ENCODE measurements at regions not wholly inside any gene's neighbourhood (a gene's known extent, or its start where the extent isn't known, plus 50 kb on each side); places are given as distances from the start of the nearest gene placed in this dataset.

GRCh38 chr4:112840061-112840460 is 203.1 kb downstream of the LARP7 start:
- no peaks in the 10 kb centered on the region for H3K36me3 ChIP-seq (ENCODE audit: insufficient read depth, low read length)
- TF ChIP-seq CTCF (conservative IDR thresholded peaks at IDR 0.05; ENCODE audit: low read length) (no peak), EZH2phosphoT487 (IDR thresholded peaks at IDR 0.05; ENCODE audit: borderline replicate concordance) (no peak)
- H3K4me3 ChIP-seq (ENCODE audit: low read length, poor library complexity, severe bottlenecking): no peak overlapping the region
- H3K79me2 ChIP-seq (ENCODE audit: insufficient read depth, low read length): no peaks in the 10 kb centered on the region
- H3F3A ChIP-seq (ENCODE audit: low read depth): no peaks in the 10 kb centered on the region
- H3K9me3 ChIP-seq (ENCODE audit: insufficient read depth, low read depth, low read length): no peaks in the 10 kb centered on the region
- H3K4me1 ChIP-seq (ENCODE audit: insufficient read depth, low read length, poor library complexity, severe bottlenecking): no peaks in the 10 kb centered on the region
- H3K27me3 ChIP-seq (ENCODE audit: insufficient read depth, low read length, poor library complexity, severe bottlenecking): no peaks in the 10 kb centered on the region
- no peaks in the 10 kb centered on the region for H3K9me2 ChIP-seq (replicated peaks; ENCODE audit: low read depth, low read length)
- H3K4me2 ChIP-seq (ENCODE audit: low read depth, low read length, poor library complexity, severe bottlenecking): no peak overlapping the region
- no peak overlapping the region for H3K9ac ChIP-seq (ENCODE audit: low read depth, low read length, poor library complexity, severe bottlenecking)
- H4K20me1 ChIP-seq (ENCODE audit: insufficient read depth, low read length, poor library complexity, severe bottlenecking): no peaks in the 10 kb centered on the region
- no peak overlapping the region for H2AFZ ChIP-seq (ENCODE audit: low read length)

- Histone ChIP-seq H3K4me3 (ENCODE audit: low read length, poor library complexity, severe bottlenecking) (no peak overlapping the region), H3K27me3 (ENCODE audit: insufficient read depth, low read length, poor library complexity, severe bottlenecking) (no peaks in the 10 kb centered on the region), H3K36me3 (ENCODE audit: insufficient read depth, low read length) (no peaks in the 10 kb centered on the region), H3K4me2 (ENCODE audit: low read depth, low read length, poor library complexity, severe bottlenecking) (no peak overlapping the region), H3K9me3 (ENCODE audit: insufficient read depth, low read depth, low read length) (no peaks in the 10 kb centered on the region), H3K9ac (ENCODE audit: low read depth, low read length, poor library complexity, severe bottlenecking) (no peak overlapping the region), H4K20me1 (ENCODE audit: insufficient read depth, low read length, poor library complexity, severe bottlenecking) (no peaks in the 10 kb centered on the region), H3K9me2 (replicated peaks; ENCODE audit: low read depth, low read length) (no peaks in the 10 kb centered on the region), H3F3A (ENCODE audit: low read depth) (no peaks in the 10 kb centered on the region), H3K79me2 (ENCODE audit: insufficient read depth, low read length) (no peaks in the 10 kb centered on the region), H2AFZ (ENCODE audit: low read length) (no peak overlapping the region), H3K4me1 (ENCODE audit: insufficient read depth, low read length, poor library complexity, severe bottlenecking) (no peaks in the 10 kb centered on the region)
- no peak for TF ChIP-seq EZH2phosphoT487 (IDR thresholded peaks at IDR 0.05; ENCODE audit: borderline replicate concordance)
- TF ChIP-seq CTCF (conservative IDR thresholded peaks at IDR 0.05; ENCODE audit: low read length): no peak
Measured at GRCh38 chr4:112840619-112841018, 203.7 kb downstream of the LARP7 start.

GRCh38 chr4:112842513-112842912 is 205.6 kb downstream of the LARP7 start:
- Histone ChIP-seq H3K9me3 (ENCODE audit: insufficient read depth, low read depth, low read length) (no peaks in the 10 kb centered on the region), H3K4me2 (ENCODE audit: low read depth, low read length, poor library complexity, severe bottlenecking) (no peak overlapping the region), H3K4me1 (ENCODE audit: insufficient read depth, low read length, poor library complexity, severe bottlenecking) (no peaks in the 10 kb centered on the region), H3K36me3 (ENCODE audit: insufficient read depth, low read length) (no peaks in the 10 kb centered on the region), H3K9ac (ENCODE audit: low read depth, low read length, poor library complexity, severe bottlenecking) (no peak overlapping the region), H3K9me2 (replicated peaks; ENCODE audit: low read depth, low read length) (no peaks in the 10 kb centered on the region), H3K79me2 (ENCODE audit: insufficient read depth, low read length) (no peaks in the 10 kb centered on the region), H2AFZ (ENCODE audit: low read length) (no peak overlapping the region), H4K20me1 (ENCODE audit: insufficient read depth, low read length, poor library complexity, severe bottlenecking) (no peaks in the 10 kb centered on the region), H3K4me3 (ENCODE audit: low read length, poor library complexity, severe bottlenecking) (no peak overlapping the region), H3K27me3 (ENCODE audit: insufficient read depth, low read length, poor library complexity, severe bottlenecking) (no peaks in the 10 kb centered on the region), H3F3A (ENCODE audit: low read depth) (no peaks in the 10 kb centered on the region)
- TF ChIP-seq CTCF (conservative IDR thresholded peaks at IDR 0.05; ENCODE audit: low read length) (no peak), EZH2phosphoT487 (IDR thresholded peaks at IDR 0.05; ENCODE audit: borderline replicate concordance) (no peak)
